ENCODE measurements at regions not wholly inside any gene's neighbourhood (a gene's known extent, or its start where the extent isn't known, plus 50 kb on each side); places are given as distances from the start of the nearest gene placed in this dataset.

DNA sequence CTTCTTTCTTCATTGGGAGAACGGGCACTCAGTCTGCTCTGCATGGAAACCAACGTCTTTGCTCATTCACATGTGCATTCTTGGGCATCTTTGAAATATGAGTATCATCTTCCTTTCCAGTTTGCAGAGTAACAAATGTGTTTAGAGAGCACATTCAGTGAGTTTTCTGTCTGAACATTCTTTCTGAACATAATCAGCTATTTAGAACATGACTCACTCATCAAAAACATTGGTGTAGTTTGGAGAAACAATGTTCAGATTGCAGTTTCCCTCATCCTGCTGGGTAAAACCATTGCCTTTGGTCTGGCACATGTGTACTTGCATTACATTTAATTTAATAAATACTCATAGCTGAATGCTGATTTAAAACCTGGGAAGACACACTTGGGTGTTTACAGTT is 81.5 kb upstream of the F9 start:
- TF ChIP-seq POLR2AphosphoS5 (IDR thresholded peaks at IDR 0.05; ENCODE audit: borderline replicate concordance, low read depth, low read length): no peak
- no peak for TF ChIP-seq EZH2 (IDR thresholded peaks at IDR 0.05)

All from SK-N-MC (cell line).